ENCODE measurements at regions not wholly inside any gene's neighbourhood (a gene's known extent, or its start where the extent isn't known, plus 50 kb on each side); places are given as distances from the start of the nearest gene placed in this dataset.
A peak's percentile ranks its signal among the peaks of the same experiment; 100 is the strongest.

GRCh38 chr3:117955196-117955595 is 1079.5 kb downstream of the IGSF11 start:
- DNase-seq (ENCODE audit: low spot score) = no peak

GRCh38 chr3:117958027-117958426 is 1076.6 kb downstream of the IGSF11 start:
- DNase-seq (ENCODE audit: low spot score) = no peak

GRCh38 chr3:117962750-117963149 is 1071.9 kb downstream of the IGSF11 start:
- DNase-seq (ENCODE audit: low spot score) = peak; percentile 7

GRCh38 chr3:117963858-117964257 is 1070.8 kb downstream of the IGSF11 start:
- DNase-seq (ENCODE audit: low spot score) = no peak

- no peak for DNase-seq (ENCODE audit: low spot score)
Observed at GRCh38 chr3:117964814-117965213, 1069.8 kb downstream of the IGSF11 start.

GRCh38 chr3:117977504-117978228 is 1057.0 kb downstream of the IGSF11 start:
- no peak for DNase-seq (ENCODE audit: low spot score)

- no peak for DNase-seq (ENCODE audit: low spot score)
Observed at GRCh38 chr3:117979466-117979865, 1055.2 kb downstream of the IGSF11 start.

- no peak for DNase-seq (ENCODE audit: low spot score)
Observed at GRCh38 chr3:117987256-117987655, 1047.4 kb downstream of the IGSF11 start.

GRCh38 chr3:117989982-117990381 is 1044.7 kb downstream of the IGSF11 start:
- no peak for DNase-seq (ENCODE audit: low spot score)

- no peak for DNase-seq (ENCODE audit: low spot score)
Observed at GRCh38 chr3:117990627-117991026, 1044.0 kb downstream of the IGSF11 start.

GRCh38 chr3:117995842-117996437 is 1038.7 kb downstream of the IGSF11 start:
- DNase-seq (ENCODE audit: low spot score) = no peak

- peak; percentile 72 for DNase-seq (ENCODE audit: low spot score)
Observed at GRCh38 chr3:117997201-117998049, 1037.2 kb downstream of the IGSF11 start.

GRCh38 chr3:117998071-117998470 is 1036.6 kb downstream of the IGSF11 start:
- DNase-seq (ENCODE audit: low spot score) = peak; percentile 30

GRCh38 chr3:118000219-118000618 is 1034.4 kb downstream of the IGSF11 start:
- no peak for DNase-seq (ENCODE audit: low spot score)

- DNase-seq (ENCODE audit: low spot score) = no peak
Observed at GRCh38 chr3:118001380-118001779, 1033.3 kb downstream of the IGSF11 start.

GRCh38 chr3:118011910-118012309 is 1022.7 kb downstream of the IGSF11 start:
- DNase-seq (ENCODE audit: low spot score) = no peak

GRCh38 chr3:118029049-118029448 is 1005.6 kb downstream of the IGSF11 start:
- no peak for DNase-seq (ENCODE audit: low spot score)

- no peak for DNase-seq (ENCODE audit: low spot score)
Observed at GRCh38 chr3:118036215-118036614, 998.4 kb downstream of the IGSF11 start.

GRCh38 chr3:118055381-118055780 is 979.3 kb downstream of the IGSF11 start:
- DNase-seq (ENCODE audit: low spot score) = no peak

- no peak for DNase-seq (ENCODE audit: low spot score)
Observed at GRCh38 chr3:118057086-118057485, 977.6 kb downstream of the IGSF11 start.

- DNase-seq (ENCODE audit: low spot score) = no peak
Observed at GRCh38 chr3:118059096-118059495, 975.5 kb downstream of the IGSF11 start.

- DNase-seq (ENCODE audit: low spot score) = no peak
Observed at GRCh38 chr3:118067439-118067838, 967.2 kb downstream of the IGSF11 start.

- no peak for DNase-seq (ENCODE audit: low spot score)
Observed at GRCh38 chr3:118075873-118076272, 958.8 kb downstream of the IGSF11 start.
